Brain microvascular endothelial cell (primary cell): ENCODE measurements at regions not wholly inside any gene's neighbourhood (a gene's known extent, or its start where the extent isn't known, plus 50 kb on each side); places are given as distances from the start of the nearest gene placed in this dataset.
"Not testable (repeated sequence)": the region's sequence is repeated elsewhere in the genome, so short reads cannot be mapped to it uniquely, and the experiment has no call there.

Experiments used
- DNase-seq: peaks from one replicate; pipeline ENCODE4 v3.0.0-alpha.2; 2020
- H3K27ac ChIP-seq: fragments of 250-450 bp; sonication (Bioruptor Pico); 2 replicates; pipeline ENCODE4 v1.5.1; 2020; ENCODE audit warnings: mild to moderate bottlenecking, moderate library complexity
- H3K27me3 ChIP-seq: fragments of 250-450 bp; sonication (Bioruptor Pico); replicated peaks from 2 replicates; pipeline ENCODE4 v1.5.1; 2020; ENCODE audit warnings: mild to moderate bottlenecking
- H3K36me3 ChIP-seq: fragments of 250-450 bp; sonication (Bioruptor Pico); replicated peaks from 2 replicates; pipeline ENCODE4 v1.5.1; 2020; ENCODE audit warnings: mild to moderate bottlenecking
- H3K4me3 ChIP-seq: 2 replicates; pipeline ENCODE4 v1.5.1; 2011; ENCODE audit warnings: low read depth, mild to moderate bottlenecking, control low read depth, low read length, moderate library complexity
- CTCF ChIP-seq: IDR thresholded peaks from 2 replicates; pipeline ENCODE4 v1.5.1; 2011; ENCODE audit warnings: low read depth, mild to moderate bottlenecking, moderate library complexity, low read length, control low read depth, inconsistent platforms; ENCODE audit errors: missing control alignments
- in situ Hi-C: cut with HindIII; loops from 2 replicates; pipeline ENCODE4 v1.10.0; 2017; ENCODE audit warnings: low sequenced_read_pairs, low pct_ligation_motif_present

DNA sequence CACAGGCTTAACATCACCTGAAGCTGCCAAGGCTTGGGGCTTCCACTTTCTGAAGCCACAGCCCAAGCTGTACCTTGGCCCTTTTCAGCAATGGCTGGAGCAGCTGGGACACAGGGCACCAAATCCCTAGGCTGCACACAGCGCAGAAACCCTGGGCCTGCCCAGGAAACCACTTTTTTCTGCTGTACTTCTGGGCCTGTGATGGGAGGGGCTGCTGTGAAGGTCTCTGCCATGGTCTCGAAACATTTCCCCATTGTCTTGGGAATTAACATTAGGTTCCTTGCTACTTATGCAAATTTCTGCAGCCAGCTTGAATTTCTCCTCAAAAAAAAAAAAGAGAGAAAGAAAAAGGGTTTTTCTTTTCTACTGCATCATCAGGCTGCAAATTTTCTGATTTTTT, 219.1 kb downstream of the RPL10L start:
- in situ Hi-C loops: no loop called here
- H3K36me3 ChIP-seq: no peaks in the 10 kb centered on the region
- H3K27ac ChIP-seq: no peak overlapping the region
- no peak for TF ChIP-seq CTCF
- DNase-seq: no peak
- no peak overlapping the region for H3K4me3 ChIP-seq
- H3K27me3 ChIP-seq: no peaks in the 10 kb centered on the region

- no peak for TF ChIP-seq CTCF
- Histone ChIP-seq H3K36me3 (no peaks in the 10 kb centered on the region), H3K4me3 (no peak overlapping the region), H3K27ac (no peak overlapping the region), H3K27me3 (no peaks in the 10 kb centered on the region)
- in situ Hi-C loops: no loop called here
- no peak for DNase-seq
These were observed 234.5 kb downstream of the RPL10L start for GRCh38 chr14:46417066-46417465.

DNA sequence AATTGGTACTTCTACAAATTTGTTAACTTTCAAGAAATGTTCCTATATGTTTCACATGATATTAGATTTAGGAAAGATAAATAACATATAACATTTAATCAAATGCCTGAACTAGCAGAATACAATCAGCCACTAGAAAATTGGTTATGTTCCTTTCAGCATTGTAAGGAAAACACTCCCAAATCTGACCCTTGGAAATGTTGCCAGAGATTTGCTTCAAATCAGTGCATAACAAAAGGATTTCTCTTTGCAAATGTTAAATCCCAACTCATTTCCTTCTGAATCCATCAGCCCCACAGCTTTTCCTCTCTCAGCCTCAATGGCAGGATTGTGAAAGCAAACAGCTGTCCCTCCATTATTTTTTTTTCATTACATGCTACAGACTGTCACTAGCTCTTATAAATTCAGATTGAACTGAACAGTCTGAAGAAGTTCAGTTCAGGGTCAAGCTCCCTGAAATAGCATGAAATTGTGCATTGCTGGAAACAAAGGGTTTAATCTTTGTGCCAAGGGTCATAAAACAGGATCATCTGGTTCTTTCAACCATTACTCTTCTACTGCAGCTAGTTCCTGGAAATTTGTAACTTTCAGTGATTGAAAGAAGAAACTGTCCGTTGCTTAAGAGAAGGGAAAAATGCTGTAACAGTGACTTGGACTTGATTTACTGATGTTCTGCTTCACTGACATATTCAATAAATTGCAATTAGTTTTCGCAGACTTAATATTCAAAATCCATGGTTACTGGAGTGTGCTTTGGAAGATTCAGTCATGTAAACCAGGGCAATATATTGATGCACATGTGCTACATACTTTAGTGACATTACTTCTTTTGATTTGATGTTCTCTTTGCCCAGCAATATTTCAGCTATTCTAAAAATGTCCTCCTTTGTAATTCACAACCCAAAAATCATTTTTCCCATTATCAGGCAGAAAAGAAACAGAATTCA, 246.4 kb downstream of the RPL10L start:
- H3K36me3 ChIP-seq: no peaks in the 10 kb centered on the region
- no peak overlapping the region for H3K27ac ChIP-seq
- DNase-seq: no peak
- no peak for TF ChIP-seq CTCF
- no peak overlapping the region for H3K4me3 ChIP-seq
- H3K27me3 ChIP-seq: no peaks in the 10 kb centered on the region
- in situ Hi-C loops: no loop called here

- H3K27me3 ChIP-seq, DNase-seq, H3K27ac ChIP-seq, H3K36me3 ChIP-seq, H3K4me3 ChIP-seq, in situ Hi-C loops: not testable (repeated sequence)
These were observed 249.4 kb downstream of the RPL10L start for GRCh38 chr14:46402001-46402690.

DNA sequence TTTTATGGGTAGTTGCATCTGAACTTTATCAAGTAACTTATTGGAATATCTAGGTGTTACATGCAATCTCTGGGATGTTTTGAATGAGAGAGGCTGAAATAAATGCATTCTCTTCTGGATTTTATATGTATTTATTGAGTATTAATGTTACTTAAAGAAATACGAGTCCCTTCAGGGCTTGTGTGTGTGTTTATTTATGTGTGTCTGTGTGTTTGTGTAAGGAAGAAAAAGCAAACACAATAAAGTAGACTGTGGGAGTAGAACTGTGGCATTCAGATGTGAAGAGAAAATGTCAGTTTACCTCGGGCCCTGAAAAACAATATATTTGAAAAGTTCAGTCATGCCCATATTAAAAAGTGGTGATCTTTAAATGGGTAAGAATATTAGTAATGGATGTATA, 250.5 kb downstream of the RPL10L start:
- in situ Hi-C loops: no loop called here
- Histone ChIP-seq H3K27me3 (no peaks in the 10 kb centered on the region), H3K36me3 (no peaks in the 10 kb centered on the region), H3K4me3 (no peak overlapping the region), H3K27ac (no peak overlapping the region)
- no peak for DNase-seq
- no peak for TF ChIP-seq CTCF

GRCh38 chr14:46399049-46399448, 252.5 kb downstream of the RPL10L start:
- no peaks in the 10 kb centered on the region for H3K36me3 ChIP-seq
- H3K27me3 ChIP-seq: no peaks in the 10 kb centered on the region
- no peak overlapping the region for H3K4me3 ChIP-seq
- in situ Hi-C loops: no loop called here
- TF ChIP-seq CTCF: no peak
- H3K27ac ChIP-seq: no peak overlapping the region
- no peak for DNase-seq
